ENCODE measurements at regions not wholly inside any gene's neighbourhood (a gene's known extent, or its start where the extent isn't known, plus 50 kb on each side); places are given as distances from the start of the nearest gene placed in this dataset.

DNA sequence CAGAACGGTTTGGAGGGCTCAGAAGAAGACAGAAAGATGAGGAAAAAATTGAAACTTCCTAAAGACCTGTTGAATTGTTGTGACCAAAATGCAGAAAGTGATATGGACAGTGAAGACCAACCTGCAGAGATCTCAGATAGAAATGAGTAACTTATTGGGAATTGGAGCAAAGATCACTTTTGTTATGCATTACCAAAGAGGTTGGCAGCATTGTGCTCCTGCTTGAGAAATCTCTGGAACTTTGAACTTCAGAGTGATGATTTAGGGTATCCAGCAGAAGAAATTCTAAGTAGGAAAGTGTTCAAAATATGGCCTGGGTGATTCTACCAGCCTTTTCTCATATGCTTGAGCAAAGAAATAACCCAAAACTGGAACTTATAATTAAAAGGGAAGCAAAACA is 136.0 kb downstream of the GJA1 start:
- TF ChIP-seq, protein P1, sequence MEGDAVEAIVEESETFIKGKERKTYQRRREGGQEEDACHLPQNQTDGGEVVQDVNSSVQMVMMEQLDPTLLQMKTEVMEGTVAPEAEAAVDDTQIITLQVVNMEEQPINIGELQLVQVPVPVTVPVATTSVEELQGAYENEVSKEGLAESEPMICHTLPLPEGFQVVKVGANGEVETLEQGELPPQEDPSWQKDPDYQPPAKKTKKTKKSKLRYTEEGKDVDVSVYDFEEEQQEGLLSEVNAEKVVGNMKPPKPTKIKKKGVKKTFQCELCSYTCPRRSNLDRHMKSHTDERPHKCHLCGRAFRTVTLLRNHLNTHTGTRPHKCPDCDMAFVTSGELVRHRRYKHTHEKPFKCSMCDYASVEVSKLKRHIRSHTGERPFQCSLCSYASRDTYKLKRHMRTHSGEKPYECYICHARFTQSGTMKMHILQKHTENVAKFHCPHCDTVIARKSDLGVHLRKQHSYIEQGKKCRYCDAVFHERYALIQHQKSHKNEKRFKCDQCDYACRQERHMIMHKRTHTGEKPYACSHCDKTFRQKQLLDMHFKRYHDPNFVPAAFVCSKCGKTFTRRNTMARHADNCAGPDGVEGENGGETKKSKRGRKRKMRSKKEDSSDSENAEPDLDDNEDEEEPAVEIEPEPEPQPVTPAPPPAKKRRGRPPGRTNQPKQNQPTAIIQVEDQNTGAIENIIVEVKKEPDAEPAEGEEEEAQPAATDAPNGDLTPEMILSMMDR (IDR thresholded peaks at IDR 0.05): no peak
- TF ChIP-seq POLR2A (IDR thresholded peaks at IDR 0.05) (no peak), EP300 (IDR thresholded peaks at IDR 0.05; ENCODE audit: low read depth) (no peak), POLR2AphosphoS5 (IDR thresholded peaks at IDR 0.05) (no peak)

Measured in transverse colon (tissue), 4 donors.